WTC11 (cell line): ENCODE measurements at regions not wholly inside any gene's neighbourhood (a gene's known extent, or its start where the extent isn't known, plus 50 kb on each side); places are given as distances from the start of the nearest gene placed in this dataset.

Source experiments
- ATAC-seq: fragments of 200-7000 bp; cut with Tn5 transposase; 2 replicates; pipeline ENCODE4 v1.10.0; 2021; ENCODE audit warnings: mild to moderate bottlenecking, moderate library complexity
- CTCF ChIA-PET: fragments of 300-600 bp; sonication (Branson Sonifier 250); formaldehyde crosslinking; loops from one replicate; lab custom pipeline; 2021; ENCODE audit warnings: antibody characterized with exemption; lab: Charles Lee
- POLR2A ChIA-PET: fragments of 350-600 bp; sonication (Branson Sonifier 250); formaldehyde crosslinking; loops from one replicate; lab custom pipeline; 2021; ENCODE audit warnings: antibody characterized with exemption; lab: Charles Lee
- DNase-seq: peaks from one replicate; pipeline ENCODE4 v3.0.0; 2021; ENCODE audit warnings: low spot score
- H3K27ac Mint-ChIP-seq: 2 replicates; pipeline ENCODE4 v1.8.0; 2021; ENCODE audit warnings: mixed read lengths
- H3K27me3 Mint-ChIP-seq: 2 replicates; pipeline ENCODE4 v1.8.0; 2021; ENCODE audit warnings: low read depth, mild to moderate bottlenecking, moderate library complexity, mixed read lengths
- H3K36me3 Mint-ChIP-seq: 2 replicates; pipeline ENCODE4 v1.8.0; 2021; ENCODE audit warnings: mixed read lengths
- H3K4me1 Mint-ChIP-seq: 2 replicates; pipeline ENCODE4 v1.8.0; 2022; ENCODE audit warnings: mixed read lengths
- H3K4me3 Mint-ChIP-seq: 2 replicates; pipeline ENCODE4 v1.8.0; 2021; ENCODE audit warnings: mild to moderate bottlenecking, moderate library complexity, mixed read lengths
- H3K9me3 Mint-ChIP-seq: 2 replicates; pipeline ENCODE4 v1.8.0; 2021; ENCODE audit warnings: mixed read lengths
- ATF1 ChIP-seq: sonication (generic); formaldehyde crosslinking; IDR thresholded peaks from 2 replicates; pipeline ENCODE4 v1.8.1; 2023; ENCODE audit warnings: mild to moderate bottlenecking, moderate library complexity, missing genetic modification reagents
- ELF4 ChIP-seq: sonication (generic); formaldehyde crosslinking; IDR thresholded peaks from 2 replicates; pipeline ENCODE4 v1.8.1; 2022; ENCODE audit warnings: low read depth, mild to moderate bottlenecking, moderate library complexity, missing genetic modification reagents
- IRF2 ChIP-seq: sonication (generic); formaldehyde crosslinking; IDR thresholded peaks from 2 replicates; pipeline ENCODE4 v1.8.0; 2022; ENCODE audit warnings: low read depth, missing genetic modification reagents, borderline replicate concordance
- KAT7 ChIP-seq: sonication (generic); formaldehyde crosslinking; IDR thresholded peaks from 2 replicates; pipeline ENCODE4 v1.8.1; 2023; ENCODE audit warnings: missing genetic modification reagents, mild to moderate bottlenecking, borderline replicate concordance
- MXD4 ChIP-seq: fragments of 250-450 bp; sonication (Bioruptor Pico); IDR thresholded peaks from 2 replicates; pipeline ENCODE4 v1.8.0; 2021; ENCODE audit warnings: mild to moderate bottlenecking, moderate library complexity, borderline replicate concordance
- NFYB ChIP-seq: sonication (generic); formaldehyde crosslinking; conservative IDR thresholded peaks from 2 replicates; pipeline ENCODE4 v1.8.0; 2022; ENCODE audit warnings: low read depth, missing genetic modification reagents
- PRRX2 ChIP-seq: fragments of 250-450 bp; sonication (Bioruptor Pico); IDR thresholded peaks from 2 replicates; pipeline ENCODE4 v1.8.0; 2021; ENCODE audit warnings: mild to moderate bottlenecking
- SP1 ChIP-seq: sonication (generic); formaldehyde crosslinking; conservative IDR thresholded peaks from 2 replicates; pipeline ENCODE4 v1.8.1; 2022; ENCODE audit warnings: missing genetic modification reagents
- TCF7 ChIP-seq: sonication (generic); formaldehyde crosslinking; IDR thresholded peaks from 2 replicates; pipeline ENCODE4 v1.8.0; 2022; ENCODE audit warnings: mild to moderate bottlenecking, low read depth, missing genetic modification reagents, moderate library complexity
- ZNF121 ChIP-seq: sonication (generic); formaldehyde crosslinking; IDR thresholded peaks from 2 replicates; pipeline ENCODE4 v1.8.0; 2023; ENCODE audit warnings: missing genetic modification reagents
- ZNF423 ChIP-seq: fragments of 250-450 bp; sonication (Bioruptor Pico); IDR thresholded peaks from 2 replicates; pipeline ENCODE4 v2.1.2; 2022; ENCODE audit warnings: mild to moderate bottlenecking, moderate library complexity
- TF ChIP-seq, protein P1 (sequence below): sonication (generic); formaldehyde crosslinking; IDR thresholded peaks from 2 replicates; pipeline ENCODE4 v1.8.0; 2022; ENCODE audit warnings: mild to moderate bottlenecking, missing genetic modification reagents
- TF ChIP-seq, protein P2 (sequence below): fragments of 250-450 bp; sonication (Bioruptor Pico); IDR thresholded peaks from 2 replicates; pipeline ENCODE4 v1.9.0; 2021; ENCODE audit warnings: moderate library complexity, mild to moderate bottlenecking, inconsistent platforms, borderline replicate concordance
- TF ChIP-seq, protein P3 (sequence below): fragments of 250-450 bp; sonication (Bioruptor Pico); conservative IDR thresholded peaks from 2 replicates; pipeline ENCODE4 v1.9.0; 2021; ENCODE audit warnings: mild to moderate bottlenecking
- TF ChIP-seq, protein P4 (sequence below): sonication (generic); formaldehyde crosslinking; IDR thresholded peaks from 2 replicates; pipeline ENCODE4 v1.8.1; 2023; ENCODE audit warnings: mild to moderate bottlenecking, moderate library complexity, missing genetic modification reagents
- TF ChIP-seq, protein P5 (sequence below): fragments of 200-600 bp; IDR thresholded peaks from 2 replicates; pipeline ENCODE4 v1.8.0; 2022; ENCODE audit warnings: antibody characterized with exemption
- TF ChIP-seq, protein P6 (sequence below): sonication (generic); formaldehyde crosslinking; IDR thresholded peaks from 2 replicates; pipeline ENCODE4 v1.8.0; 2023; ENCODE audit warnings: mild to moderate bottlenecking, missing genetic modification reagents
- TF ChIP-seq, protein P7 (sequence below): fragments of 250-450 bp; sonication (Bioruptor Pico); IDR thresholded peaks from 2 replicates; pipeline ENCODE4 v1.9.0; 2021; ENCODE audit warnings: mild to moderate bottlenecking

DNA sequence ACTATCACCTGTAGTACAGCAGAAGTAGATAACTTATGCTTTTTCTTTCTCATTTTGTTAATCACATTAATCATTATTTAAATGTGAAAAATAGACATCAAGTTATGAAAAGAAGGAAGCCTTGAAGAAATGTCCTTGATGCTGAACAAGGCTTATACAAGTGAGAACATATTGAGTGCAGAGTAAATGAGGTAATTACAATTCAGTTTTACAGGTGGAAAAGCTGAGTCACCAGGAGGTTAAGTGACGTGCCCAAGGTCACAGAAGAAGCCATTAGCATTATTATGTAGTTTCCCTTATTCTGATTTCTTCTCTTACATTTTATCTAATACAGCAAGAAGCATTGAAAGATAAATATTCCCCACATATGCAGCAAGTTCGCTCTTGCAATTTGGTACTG, 998.5 kb upstream of the CDH6 start:
- H3K4me1 Mint-ChIP-seq = peaks cover 6% of the 10 kb centered on the region; the same call in 1 of the 2 replicates
- ChIA-PET CTCF (no interaction called here), POLR2A (no interaction called here)
- H3K4me3 Mint-ChIP-seq = no peak overlapping the region
- peaks cover 7% of the 10 kb centered on the region for H3K9me3 Mint-ChIP-seq
- H3K27me3 Mint-ChIP-seq = no peaks in the 10 kb centered on the region
- DNase-seq = no peak
- TF ChIP-seq TCF7 (CRISPR knock-in tag) (no peak), SP1 (no peak), ZNF121 (CRISPR knock-in tag) (no peak), ELF4 (CRISPR knock-in tag) (no peak), NFYB (no peak), KAT7 (no peak), IRF2 (no peak)
- TF ChIP-seq, protein P1, sequence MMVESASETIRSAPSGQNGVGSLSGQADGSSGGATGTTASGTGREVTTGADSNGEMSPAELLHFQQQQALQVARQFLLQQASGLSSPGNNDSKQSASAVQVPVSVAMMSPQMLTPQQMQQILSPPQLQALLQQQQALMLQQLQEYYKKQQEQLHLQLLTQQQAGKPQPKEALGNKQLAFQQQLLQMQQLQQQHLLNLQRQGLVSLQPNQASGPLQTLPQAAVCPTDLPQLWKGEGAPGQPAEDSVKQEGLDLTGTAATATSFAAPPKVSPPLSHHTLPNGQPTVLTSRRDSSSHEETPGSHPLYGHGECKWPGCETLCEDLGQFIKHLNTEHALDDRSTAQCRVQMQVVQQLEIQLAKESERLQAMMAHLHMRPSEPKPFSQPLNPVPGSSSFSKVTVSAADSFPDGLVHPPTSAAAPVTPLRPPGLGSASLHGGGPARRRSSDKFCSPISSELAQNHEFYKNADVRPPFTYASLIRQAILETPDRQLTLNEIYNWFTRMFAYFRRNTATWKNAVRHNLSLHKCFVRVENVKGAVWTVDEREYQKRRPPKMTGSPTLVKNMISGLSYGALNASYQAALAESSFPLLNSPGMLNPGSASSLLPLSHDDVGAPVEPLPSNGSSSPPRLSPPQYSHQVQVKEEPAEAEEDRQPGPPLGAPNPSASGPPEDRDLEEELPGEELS (CRISPR knock-in tag) = no peak
- TF ChIP-seq, protein P2, sequence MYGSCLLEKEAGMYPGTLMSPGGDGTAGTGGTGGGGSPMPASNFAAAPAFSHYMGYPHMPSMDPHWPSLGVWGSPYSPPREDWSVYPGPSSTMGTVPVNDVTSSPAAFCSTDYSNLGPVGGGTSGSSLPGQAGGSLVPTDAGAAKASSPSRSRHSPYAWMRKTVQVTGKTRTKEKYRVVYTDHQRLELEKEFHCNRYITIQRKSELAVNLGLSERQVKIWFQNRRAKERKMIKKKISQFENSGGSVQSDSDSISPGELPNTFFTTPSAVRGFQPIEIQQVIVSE (CRISPR knock-in tag) = no peak
- TF ChIP-seq, protein P3, sequence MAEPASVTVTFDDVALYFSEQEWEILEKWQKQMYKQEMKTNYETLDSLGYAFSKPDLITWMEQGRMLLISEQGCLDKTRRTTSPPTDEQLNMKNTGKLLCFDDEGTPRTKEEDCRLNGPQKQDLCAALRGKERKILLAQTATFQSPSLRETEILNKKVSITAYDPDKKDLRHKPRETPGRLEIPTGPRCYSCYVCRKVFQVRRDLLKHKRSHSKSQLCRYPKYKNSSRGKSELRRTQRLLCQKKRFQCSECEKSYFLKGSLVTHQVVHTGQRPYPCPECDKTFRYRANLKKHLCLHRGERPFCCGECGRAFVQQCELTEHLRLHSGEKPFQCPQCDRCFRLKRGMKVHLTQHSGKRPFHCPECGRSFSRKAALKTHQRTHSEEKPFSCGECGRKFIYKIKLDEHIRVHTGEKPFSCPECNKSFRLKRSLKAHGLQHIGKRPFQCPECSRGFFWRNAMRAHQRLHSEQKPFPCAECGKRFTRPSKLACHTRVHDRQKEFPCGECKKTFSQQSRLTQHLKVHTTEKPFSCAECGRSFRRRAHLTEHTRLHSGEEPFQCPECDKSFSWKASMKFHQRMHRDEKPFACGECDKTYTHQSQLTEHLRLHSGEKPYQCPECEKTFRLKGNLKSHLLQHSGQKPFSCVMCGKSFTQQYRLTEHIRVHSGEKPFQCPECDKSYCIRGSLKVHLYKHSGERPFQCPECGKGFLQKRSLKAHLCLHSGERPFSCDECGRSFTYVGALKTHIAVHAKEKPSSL (CRISPR knock-in tag) = no peak
- TF ChIP-seq, protein P4, sequence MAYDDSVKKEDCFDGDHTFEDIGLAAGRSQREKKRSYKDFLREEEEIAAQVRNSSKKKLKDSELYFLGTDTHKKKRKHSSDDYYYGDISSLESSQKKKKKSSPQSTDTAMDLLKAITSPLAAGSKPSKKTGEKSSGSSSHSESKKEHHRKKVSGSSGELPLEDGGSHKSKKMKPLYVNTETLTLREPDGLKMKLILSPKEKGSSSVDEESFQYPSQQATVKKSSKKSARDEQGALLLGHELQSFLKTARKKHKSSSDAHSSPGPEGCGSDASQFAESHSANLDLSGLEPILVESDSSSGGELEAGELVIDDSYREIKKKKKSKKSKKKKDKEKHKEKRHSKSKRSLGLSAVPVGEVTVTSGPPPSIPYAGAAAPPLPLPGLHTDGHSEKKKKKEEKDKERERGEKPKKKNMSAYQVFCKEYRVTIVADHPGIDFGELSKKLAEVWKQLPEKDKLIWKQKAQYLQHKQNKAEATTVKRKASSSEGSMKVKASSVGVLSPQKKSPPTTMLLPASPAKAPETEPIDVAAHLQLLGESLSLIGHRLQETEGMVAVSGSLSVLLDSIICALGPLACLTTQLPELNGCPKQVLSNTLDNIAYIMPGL = no peak
- no peaks in the 10 kb centered on the region for H3K36me3 Mint-ChIP-seq
- no peak for ATAC-seq
- no peak overlapping the region; the same call in 1 of the 2 replicates for H3K27ac Mint-ChIP-seq

DNA sequence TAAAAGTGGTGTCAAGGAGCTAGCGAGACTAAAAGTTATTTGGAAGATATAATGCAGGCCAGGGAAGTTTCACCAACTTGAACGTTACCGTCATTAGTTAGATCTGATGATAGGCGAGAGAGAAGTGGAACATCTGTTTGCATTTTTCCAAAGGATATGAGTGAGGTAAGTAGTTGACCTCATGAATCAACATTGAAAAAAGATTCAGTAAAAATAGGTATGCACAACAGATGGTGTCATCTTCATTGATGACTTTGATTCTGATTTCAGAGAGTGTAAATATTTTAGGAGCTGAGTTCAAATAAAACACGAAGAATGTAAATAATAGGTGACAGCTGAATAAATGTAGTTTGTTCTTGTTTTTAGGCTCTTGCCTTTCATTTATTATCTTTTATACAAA, 998.9 kb upstream of the CDH6 start:
- Mint-ChIP-seq H3K9me3 (peaks cover 2% of the 10 kb centered on the region), H3K36me3 (no peaks in the 10 kb centered on the region), H3K4me3 (no peak overlapping the region), H3K4me1 (peaks cover 6% of the 10 kb centered on the region; the same call in 1 of the 2 replicates), H3K27ac (no peak overlapping the region), H3K27me3 (no peaks in the 10 kb centered on the region)
- CTCF ChIA-PET = no interaction called here
- DNase-seq (no peak), ATAC-seq (no peak)
- POLR2A ChIA-PET = no interaction called here
- TF ChIP-seq, protein P5, sequence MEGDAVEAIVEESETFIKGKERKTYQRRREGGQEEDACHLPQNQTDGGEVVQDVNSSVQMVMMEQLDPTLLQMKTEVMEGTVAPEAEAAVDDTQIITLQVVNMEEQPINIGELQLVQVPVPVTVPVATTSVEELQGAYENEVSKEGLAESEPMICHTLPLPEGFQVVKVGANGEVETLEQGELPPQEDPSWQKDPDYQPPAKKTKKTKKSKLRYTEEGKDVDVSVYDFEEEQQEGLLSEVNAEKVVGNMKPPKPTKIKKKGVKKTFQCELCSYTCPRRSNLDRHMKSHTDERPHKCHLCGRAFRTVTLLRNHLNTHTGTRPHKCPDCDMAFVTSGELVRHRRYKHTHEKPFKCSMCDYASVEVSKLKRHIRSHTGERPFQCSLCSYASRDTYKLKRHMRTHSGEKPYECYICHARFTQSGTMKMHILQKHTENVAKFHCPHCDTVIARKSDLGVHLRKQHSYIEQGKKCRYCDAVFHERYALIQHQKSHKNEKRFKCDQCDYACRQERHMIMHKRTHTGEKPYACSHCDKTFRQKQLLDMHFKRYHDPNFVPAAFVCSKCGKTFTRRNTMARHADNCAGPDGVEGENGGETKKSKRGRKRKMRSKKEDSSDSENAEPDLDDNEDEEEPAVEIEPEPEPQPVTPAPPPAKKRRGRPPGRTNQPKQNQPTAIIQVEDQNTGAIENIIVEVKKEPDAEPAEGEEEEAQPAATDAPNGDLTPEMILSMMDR = no peak
- TF ChIP-seq MXD4 = no peak
- TF ChIP-seq, protein P3 (CRISPR knock-in tag) = no peak
- TF ChIP-seq, protein P6, sequence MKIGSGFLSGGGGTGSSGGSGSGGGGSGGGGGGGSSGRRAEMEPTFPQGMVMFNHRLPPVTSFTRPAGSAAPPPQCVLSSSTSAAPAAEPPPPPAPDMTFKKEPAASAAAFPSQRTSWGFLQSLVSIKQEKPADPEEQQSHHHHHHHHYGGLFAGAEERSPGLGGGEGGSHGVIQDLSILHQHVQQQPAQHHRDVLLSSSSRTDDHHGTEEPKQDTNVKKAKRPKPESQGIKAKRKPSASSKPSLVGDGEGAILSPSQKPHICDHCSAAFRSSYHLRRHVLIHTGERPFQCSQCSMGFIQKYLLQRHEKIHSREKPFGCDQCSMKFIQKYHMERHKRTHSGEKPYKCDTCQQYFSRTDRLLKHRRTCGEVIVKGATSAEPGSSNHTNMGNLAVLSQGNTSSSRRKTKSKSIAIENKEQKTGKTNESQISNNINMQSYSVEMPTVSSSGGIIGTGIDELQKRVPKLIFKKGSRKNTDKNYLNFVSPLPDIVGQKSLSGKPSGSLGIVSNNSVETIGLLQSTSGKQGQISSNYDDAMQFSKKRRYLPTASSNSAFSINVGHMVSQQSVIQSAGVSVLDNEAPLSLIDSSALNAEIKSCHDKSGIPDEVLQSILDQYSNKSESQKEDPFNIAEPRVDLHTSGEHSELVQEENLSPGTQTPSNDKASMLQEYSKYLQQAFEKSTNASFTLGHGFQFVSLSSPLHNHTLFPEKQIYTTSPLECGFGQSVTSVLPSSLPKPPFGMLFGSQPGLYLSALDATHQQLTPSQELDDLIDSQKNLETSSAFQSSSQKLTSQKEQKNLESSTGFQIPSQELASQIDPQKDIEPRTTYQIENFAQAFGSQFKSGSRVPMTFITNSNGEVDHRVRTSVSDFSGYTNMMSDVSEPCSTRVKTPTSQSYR (CRISPR knock-in tag) = no peak
- no peak for TF ChIP-seq ZNF423
- TF ChIP-seq TCF7 (CRISPR knock-in tag) = no peak
- TF ChIP-seq, protein P7, sequence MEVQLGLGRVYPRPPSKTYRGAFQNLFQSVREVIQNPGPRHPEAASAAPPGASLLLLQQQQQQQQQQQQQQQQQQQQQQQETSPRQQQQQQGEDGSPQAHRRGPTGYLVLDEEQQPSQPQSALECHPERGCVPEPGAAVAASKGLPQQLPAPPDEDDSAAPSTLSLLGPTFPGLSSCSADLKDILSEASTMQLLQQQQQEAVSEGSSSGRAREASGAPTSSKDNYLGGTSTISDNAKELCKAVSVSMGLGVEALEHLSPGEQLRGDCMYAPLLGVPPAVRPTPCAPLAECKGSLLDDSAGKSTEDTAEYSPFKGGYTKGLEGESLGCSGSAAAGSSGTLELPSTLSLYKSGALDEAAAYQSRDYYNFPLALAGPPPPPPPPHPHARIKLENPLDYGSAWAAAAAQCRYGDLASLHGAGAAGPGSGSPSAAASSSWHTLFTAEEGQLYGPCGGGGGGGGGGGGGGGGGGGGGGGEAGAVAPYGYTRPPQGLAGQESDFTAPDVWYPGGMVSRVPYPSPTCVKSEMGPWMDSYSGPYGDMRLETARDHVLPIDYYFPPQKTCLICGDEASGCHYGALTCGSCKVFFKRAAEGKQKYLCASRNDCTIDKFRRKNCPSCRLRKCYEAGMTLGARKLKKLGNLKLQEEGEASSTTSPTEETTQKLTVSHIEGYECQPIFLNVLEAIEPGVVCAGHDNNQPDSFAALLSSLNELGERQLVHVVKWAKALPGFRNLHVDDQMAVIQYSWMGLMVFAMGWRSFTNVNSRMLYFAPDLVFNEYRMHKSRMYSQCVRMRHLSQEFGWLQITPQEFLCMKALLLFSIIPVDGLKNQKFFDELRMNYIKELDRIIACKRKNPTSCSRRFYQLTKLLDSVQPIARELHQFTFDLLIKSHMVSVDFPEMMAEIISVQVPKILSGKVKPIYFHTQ (CRISPR knock-in tag) = no peak
- no peak for TF ChIP-seq ATF1 (CRISPR knock-in tag)
- no peak for TF ChIP-seq PRRX2
